SK-N-MC (cell line): ENCODE measurements at regions not wholly inside any gene's neighbourhood (a gene's known extent, or its start where the extent isn't known, plus 50 kb on each side); places are given as distances from the start of the nearest gene placed in this dataset.

Source experiments
- DNase-seq: peaks from one replicate; pipeline ENCODE4 v3.0.0-alpha.2; 2011; ENCODE audit warnings: low read depth, low spot score
- H3K27ac ChIP-seq: fragments of 200-600 bp; sonication (generic); 2 replicates; pipeline ENCODE4 v1.5.1; 2016; ENCODE audit warnings: mixed run types
- H3K36me3 ChIP-seq: fragments of 200-600 bp; sonication (generic); 2 replicates; pipeline ENCODE4 v1.6.1; 2017; ENCODE audit warnings: antibody characterized with exemption, low read length, mixed read lengths; ENCODE audit not compliant: insufficient read depth
- H3K4me3 ChIP-seq: fragments of 200-600 bp; sonication (generic); 2 replicates; pipeline ENCODE4 v1.5.1; 2016
- H3K9ac ChIP-seq: fragments of 200-600 bp; sonication (generic); 2 replicates; pipeline ENCODE4 v1.8.0; 2017; ENCODE audit warnings: mixed run types, mixed read lengths; ENCODE audit not compliant: insufficient read length
- H3K9me3 ChIP-seq: fragments of 200-600 bp; sonication (generic); 2 replicates; pipeline ENCODE4 v1.6.1; 2017; ENCODE audit warnings: low read depth, mild to moderate bottlenecking, antibody characterized with exemption, low read length, moderate library complexity, mixed read lengths
- EZH2 ChIP-seq: fragments of 200-600 bp; sonication (generic); IDR thresholded peaks from one replicate; pipeline ENCODE4 v1.6.1; 2017; ENCODE audit warnings: antibody characterized with exemption
- FOXP2 ChIP-seq: optimal IDR thresholded peaks from 2 replicates; pipeline ENCODE3; 2011; ENCODE audit warnings: mild to moderate bottlenecking, moderate library complexity; ENCODE audit not compliant: insufficient read depth; ENCODE audit errors: extremely low read length, control extremely low read depth
- POLR2AphosphoS5 ChIP-seq: IDR thresholded peaks from 2 replicates; pipeline ENCODE4 v1.6.1; 2012; ENCODE audit warnings: mild to moderate bottlenecking, low read depth, low read length, borderline replicate concordance

DNA sequence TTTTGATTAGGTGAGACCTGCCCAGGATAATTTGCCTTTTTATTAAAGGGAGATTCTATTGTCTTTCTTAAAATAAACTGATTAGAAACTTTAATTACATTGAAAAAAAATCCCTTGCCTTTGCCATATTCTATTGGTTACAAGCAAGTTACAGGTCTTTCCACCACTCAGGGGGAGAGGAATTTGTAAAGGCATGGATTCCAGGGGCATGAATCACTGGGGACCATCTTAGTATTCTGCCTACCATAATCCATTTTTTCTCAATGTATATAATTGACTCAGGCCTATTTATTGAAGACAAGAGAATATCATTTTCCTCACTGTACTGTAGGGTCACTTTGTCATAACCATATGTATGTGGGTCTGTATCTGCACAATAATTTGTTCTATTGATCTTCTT lies 124.3 kb upstream of the PDE4B start:
- Histone ChIP-seq H3K36me3 (no peaks in the 10 kb centered on the region), H3K9ac (no peak overlapping the region), H3K4me3 (no peak overlapping the region), H3K9me3 (no peaks in the 10 kb centered on the region; the same call in 1 of the 2 replicates), H3K27ac (no peak overlapping the region)
- no peak for DNase-seq
- TF ChIP-seq FOXP2 = no peak
- TF ChIP-seq EZH2 = no peak
- no peak for TF ChIP-seq POLR2AphosphoS5

DNA sequence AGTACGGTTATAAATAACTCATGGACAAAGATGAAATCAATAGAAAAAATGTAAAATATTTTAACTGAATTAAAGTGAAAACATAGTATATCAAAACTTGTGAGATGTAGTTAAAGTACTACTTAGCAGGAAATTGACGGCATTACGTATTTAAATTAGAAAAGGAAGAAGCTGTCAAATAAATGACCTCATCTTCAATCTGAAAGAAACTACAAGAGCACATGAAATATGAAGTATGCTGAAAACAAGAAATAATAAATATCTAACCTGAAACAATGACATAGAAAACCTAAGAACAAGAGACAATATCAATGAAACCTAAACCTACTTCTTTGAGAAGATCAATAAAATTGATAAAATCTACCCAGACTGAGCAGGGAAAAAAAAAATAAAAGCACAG lies 122.2 kb upstream of the PDE4B start:
- no peak overlapping the region for H3K4me3 ChIP-seq
- TF ChIP-seq EZH2 (no peak), FOXP2 (no peak), POLR2AphosphoS5 (no peak)
- no peaks in the 10 kb centered on the region; the same call in 1 of the 2 replicates for H3K9me3 ChIP-seq
- no peak overlapping the region for H3K27ac ChIP-seq
- H3K9ac ChIP-seq = no peak overlapping the region
- H3K36me3 ChIP-seq = no peaks in the 10 kb centered on the region
- DNase-seq = no peak

DNA sequence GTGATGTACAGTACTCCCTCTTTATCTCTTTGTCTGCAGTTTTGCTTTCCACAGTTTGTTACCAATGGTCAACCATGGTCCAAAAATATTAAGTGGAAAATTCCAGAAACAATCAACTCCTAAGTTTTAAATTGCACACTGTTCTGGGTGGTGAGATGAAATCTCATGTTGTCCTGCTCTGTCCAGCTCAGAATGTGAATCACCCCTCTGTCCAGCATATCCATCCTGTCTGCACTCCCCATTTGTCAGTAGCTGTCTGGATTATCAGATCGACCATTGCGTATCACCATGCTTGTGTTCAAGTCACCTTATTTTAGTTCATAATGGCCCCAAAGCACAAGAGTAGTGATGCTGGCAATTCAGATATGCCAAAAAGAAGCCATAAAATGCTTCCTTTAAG lies 118.2 kb upstream of the PDE4B start:
- no peaks in the 10 kb centered on the region for H3K9me3 ChIP-seq
- no peak overlapping the region for H3K27ac ChIP-seq
- no peak overlapping the region for H3K9ac ChIP-seq
- no peaks in the 10 kb centered on the region for H3K36me3 ChIP-seq
- DNase-seq = no peak
- TF ChIP-seq FOXP2 (no peak), POLR2AphosphoS5 (no peak)
- H3K4me3 ChIP-seq = no peak overlapping the region

DNA sequence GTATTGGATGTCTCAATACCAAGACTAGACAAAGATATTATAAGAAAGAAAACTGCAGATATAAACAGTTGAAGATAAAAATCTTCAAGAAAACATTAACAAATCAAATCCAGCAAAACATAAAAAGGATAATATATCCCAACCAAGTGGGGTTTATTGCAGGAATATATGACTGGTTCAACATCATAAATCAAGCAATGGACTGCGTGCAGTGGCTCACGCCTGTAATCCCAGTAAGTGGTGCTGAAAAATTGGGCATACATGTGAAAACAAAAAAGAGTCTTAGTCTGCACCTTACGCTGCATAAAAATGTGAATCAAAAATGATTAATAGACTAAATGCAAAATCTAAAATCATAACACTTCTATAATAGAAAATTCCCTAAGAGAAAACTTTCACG lies 112.9 kb upstream of the PDE4B start:
- TF ChIP-seq EZH2 = no peak
- no peak for DNase-seq
- Histone ChIP-seq H3K36me3 (no peaks in the 10 kb centered on the region), H3K4me3 (no peak overlapping the region), H3K27ac (no peak overlapping the region), H3K9me3 (no peaks in the 10 kb centered on the region), H3K9ac (no peak overlapping the region)

DNA sequence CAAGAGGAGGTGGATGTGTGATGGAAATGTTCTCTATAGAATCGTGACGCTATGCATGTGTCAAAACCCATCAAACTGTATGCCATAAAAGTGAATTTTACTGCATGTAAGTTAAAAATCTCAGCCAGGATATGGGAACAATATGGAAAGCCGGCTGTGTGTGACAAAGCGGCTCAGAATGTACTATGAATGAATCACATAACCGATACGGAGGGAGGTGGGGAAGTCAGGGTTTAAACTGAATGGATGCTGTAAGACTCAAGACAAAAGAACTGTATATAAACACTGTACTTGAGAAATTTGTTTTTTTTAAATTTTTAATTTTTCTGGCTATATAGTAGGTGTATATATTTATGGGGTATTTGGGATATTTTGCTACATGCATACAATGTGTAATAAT lies 111.6 kb upstream of the PDE4B start:
- TF ChIP-seq FOXP2 (no peak), POLR2AphosphoS5 (no peak), EZH2 (no peak)
- Histone ChIP-seq H3K36me3 (no peaks in the 10 kb centered on the region), H3K9ac (no peak overlapping the region), H3K27ac (no peak overlapping the region), H3K9me3 (no peaks in the 10 kb centered on the region), H3K4me3 (no peak overlapping the region)
- DNase-seq = no peak

DNA sequence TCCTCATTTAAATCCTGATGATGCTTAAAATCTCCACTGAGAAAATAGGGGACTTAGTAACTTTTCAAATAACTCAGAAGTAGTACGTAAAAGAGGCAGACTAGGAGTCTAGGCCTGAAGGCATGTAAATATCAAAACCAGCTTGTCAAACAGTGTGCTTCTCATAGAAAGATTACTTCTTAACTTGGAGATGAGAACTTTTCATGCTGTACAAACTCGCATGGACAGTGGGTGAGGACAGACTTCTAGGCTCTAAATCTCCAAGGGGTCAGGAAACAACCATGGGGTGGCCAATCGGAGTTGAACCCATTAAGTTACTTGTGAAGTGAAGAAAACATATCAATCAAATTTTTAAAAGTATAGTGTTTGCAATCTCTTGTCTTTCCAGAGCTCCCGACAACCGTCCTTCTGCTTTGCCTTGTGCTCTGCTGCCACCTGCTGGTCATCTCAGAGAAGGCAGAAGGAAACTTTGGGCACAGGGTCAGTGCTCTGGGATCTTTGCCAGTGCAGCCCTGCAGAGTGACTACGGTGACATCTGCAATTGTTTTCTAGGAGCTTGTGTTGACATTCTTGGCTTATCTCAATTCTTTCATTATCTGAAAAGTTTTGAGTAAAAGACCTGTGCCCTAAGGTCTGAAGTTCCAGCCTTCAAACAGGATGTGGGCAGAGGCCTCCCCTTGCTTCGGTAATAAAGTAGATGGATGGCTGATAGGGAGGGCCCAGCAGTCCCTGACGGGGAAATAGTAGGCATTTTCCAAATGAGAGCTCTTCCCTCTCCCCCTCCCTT lies 105.1 kb upstream of the PDE4B start:
- no peak overlapping the region for H3K27ac ChIP-seq
- no peak overlapping the region for H3K9ac ChIP-seq
- peak; percentile 52 for DNase-seq
- no peaks in the 10 kb centered on the region for H3K9me3 ChIP-seq
- TF ChIP-seq EZH2 (no peak), POLR2AphosphoS5 (no peak), FOXP2 (no peak)
- no peaks in the 10 kb centered on the region for H3K36me3 ChIP-seq
- peak overlapping the region; percentile 49 for H3K4me3 ChIP-seq

DNA sequence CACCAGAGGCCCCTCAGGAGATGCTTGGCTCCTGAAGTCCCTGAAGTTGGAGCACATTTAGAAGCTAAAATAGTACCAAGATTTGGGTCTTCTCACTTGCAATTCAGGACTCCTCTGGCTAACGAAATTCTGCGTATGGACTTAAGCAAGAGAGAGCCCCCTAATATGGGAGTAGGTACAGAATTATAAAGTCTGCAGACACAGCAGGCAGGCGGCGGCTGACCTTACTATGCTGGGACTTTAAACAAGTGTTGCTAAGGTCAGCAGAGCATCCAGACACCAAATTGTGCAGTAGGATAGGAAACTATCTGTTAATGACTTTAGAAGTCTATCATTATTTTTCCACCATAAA lies 104.5 kb upstream of the PDE4B start:
- Histone ChIP-seq H3K9me3 (no peaks in the 10 kb centered on the region), H3K36me3 (no peaks in the 10 kb centered on the region), H3K9ac (no peak overlapping the region), H3K4me3 (peak overlapping the region; percentile 49; the same call in 1 of the 2 replicates), H3K27ac (no peak overlapping the region)
- no peak for DNase-seq
- TF ChIP-seq EZH2 (no peak), FOXP2 (no peak), POLR2AphosphoS5 (no peak)

DNA sequence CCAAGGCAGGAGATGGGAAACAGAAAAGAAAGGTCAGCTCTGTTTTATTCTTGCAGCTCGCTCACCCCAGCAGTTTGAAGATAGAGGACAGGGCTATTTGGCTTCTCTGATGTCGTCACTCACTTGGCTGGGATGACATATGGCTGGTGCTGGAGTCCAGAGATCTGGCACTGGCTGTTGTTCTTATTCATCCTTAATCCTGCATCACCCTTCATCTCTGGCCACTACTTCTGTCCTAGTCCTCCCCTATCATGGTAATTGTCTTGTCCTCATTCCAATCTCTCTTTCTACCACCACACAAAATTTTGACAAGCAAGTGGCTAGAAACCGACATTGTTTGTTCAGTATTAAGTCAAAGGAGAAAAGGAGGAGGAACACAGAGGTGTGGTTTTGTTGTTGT lies 103.8 kb upstream of the PDE4B start:
- Histone ChIP-seq H3K9ac (no peak overlapping the region), H3K27ac (no peak overlapping the region), H3K4me3 (no peak overlapping the region), H3K36me3 (no peaks in the 10 kb centered on the region), H3K9me3 (no peaks in the 10 kb centered on the region)
- DNase-seq = no peak
- TF ChIP-seq FOXP2 (no peak), EZH2 (no peak), POLR2AphosphoS5 (no peak)
